WTC11 (cell line): ENCODE measurements at regions not wholly inside any gene's neighbourhood (a gene's known extent, or its start where the extent isn't known, plus 50 kb on each side); places are given as distances from the start of the nearest gene placed in this dataset.

Experiments used
- ATAC-seq: fragments of 200-7000 bp; cut with Tn5 transposase; 2 replicates; pipeline ENCODE4 v1.10.0; 2021; ENCODE audit warnings: mild to moderate bottlenecking, moderate library complexity
- CTCF ChIA-PET: fragments of 300-600 bp; sonication (Branson Sonifier 250); formaldehyde crosslinking; loops from one replicate; lab custom pipeline; 2021; ENCODE audit warnings: antibody characterized with exemption; lab: Charles Lee
- POLR2A ChIA-PET: fragments of 350-600 bp; sonication (Branson Sonifier 250); formaldehyde crosslinking; loops from one replicate; lab custom pipeline; 2021; ENCODE audit warnings: antibody characterized with exemption; lab: Charles Lee
- DNase-seq: peaks from one replicate; pipeline ENCODE4 v3.0.0; 2021; ENCODE audit warnings: low spot score
- H3K27ac Mint-ChIP-seq: 2 replicates; pipeline ENCODE4 v1.8.0; 2021; ENCODE audit warnings: mixed read lengths
- H3K27me3 Mint-ChIP-seq: 2 replicates; pipeline ENCODE4 v1.8.0; 2021; ENCODE audit warnings: low read depth, mild to moderate bottlenecking, moderate library complexity, mixed read lengths
- H3K36me3 Mint-ChIP-seq: 2 replicates; pipeline ENCODE4 v1.8.0; 2021; ENCODE audit warnings: mixed read lengths
- H3K4me1 Mint-ChIP-seq: 2 replicates; pipeline ENCODE4 v1.8.0; 2022; ENCODE audit warnings: mixed read lengths
- H3K4me3 Mint-ChIP-seq: 2 replicates; pipeline ENCODE4 v1.8.0; 2021; ENCODE audit warnings: mild to moderate bottlenecking, moderate library complexity, mixed read lengths
- H3K9me3 Mint-ChIP-seq: 2 replicates; pipeline ENCODE4 v1.8.0; 2021; ENCODE audit warnings: mixed read lengths
- CREM ChIP-seq: sonication (generic); formaldehyde crosslinking; IDR thresholded peaks from 2 replicates; pipeline ENCODE4 v1.8.1; 2022; ENCODE audit warnings: mild to moderate bottlenecking, missing genetic modification reagents, moderate library complexity
- ESRRA ChIP-seq: sonication (generic); formaldehyde crosslinking; IDR thresholded peaks from 2 replicates; pipeline ENCODE4 v1.8.1; 2022; ENCODE audit warnings: mild to moderate bottlenecking, missing genetic modification reagents, borderline replicate concordance
- NFYB ChIP-seq: sonication (generic); formaldehyde crosslinking; conservative IDR thresholded peaks from 2 replicates; pipeline ENCODE4 v1.8.0; 2022; ENCODE audit warnings: low read depth, missing genetic modification reagents
- PRRX2 ChIP-seq: fragments of 250-450 bp; sonication (Bioruptor Pico); IDR thresholded peaks from 2 replicates; pipeline ENCODE4 v1.8.0; 2021; ENCODE audit warnings: mild to moderate bottlenecking
- SMAD4 ChIP-seq: sonication (generic); formaldehyde crosslinking; IDR thresholded peaks from 2 replicates; pipeline ENCODE4 v1.8.0; 2022; ENCODE audit warnings: mild to moderate bottlenecking, missing genetic modification reagents
- TEAD1 ChIP-seq: sonication (generic); formaldehyde crosslinking; IDR thresholded peaks from 2 replicates; pipeline ENCODE4 v1.8.0; 2022; ENCODE audit warnings: mild to moderate bottlenecking, missing genetic modification reagents
- ZBTB21 ChIP-seq: sonication (generic); formaldehyde crosslinking; IDR thresholded peaks from 2 replicates; pipeline ENCODE4 v1.8.1; 2023; ENCODE audit warnings: mild to moderate bottlenecking, missing genetic modification reagents, borderline replicate concordance
- ZNF232 ChIP-seq: sonication (generic); formaldehyde crosslinking; IDR thresholded peaks from 2 replicates; pipeline ENCODE4 v1.8.0; 2022; ENCODE audit warnings: mild to moderate bottlenecking, missing genetic modification reagents
- ZNF263 ChIP-seq: sonication (generic); formaldehyde crosslinking; IDR thresholded peaks from 2 replicates; pipeline ENCODE4 v1.8.1; 2022; ENCODE audit warnings: low read depth, mild to moderate bottlenecking, moderate library complexity, missing genetic modification reagents
- TF ChIP-seq, protein P1 (sequence below): fragments of 250-450 bp; sonication (Bioruptor Pico); conservative IDR thresholded peaks from 2 replicates; pipeline ENCODE4 v1.9.0; 2021; ENCODE audit warnings: mild to moderate bottlenecking
- TF ChIP-seq, protein P2 (sequence below): sonication (generic); formaldehyde crosslinking; IDR thresholded peaks from 2 replicates; pipeline ENCODE4 v1.8.1; 2022; ENCODE audit warnings: low read depth, missing genetic modification reagents, borderline replicate concordance
- TF ChIP-seq, protein P3 (sequence below): sonication (generic); formaldehyde crosslinking; IDR thresholded peaks from 2 replicates; pipeline ENCODE4 v1.8.1; 2022; ENCODE audit warnings: mild to moderate bottlenecking, missing genetic modification reagents, moderate library complexity, borderline replicate concordance
- TF ChIP-seq, protein P4 (sequence below): fragments of 250-450 bp; sonication (Bioruptor Pico); IDR thresholded peaks from 2 replicates; pipeline ENCODE4 v1.8.0; 2021; ENCODE audit warnings: mild to moderate bottlenecking
- TF ChIP-seq, protein P5 (sequence below): fragments of 250-450 bp; sonication (Bioruptor Pico); IDR thresholded peaks from 2 replicates; pipeline ENCODE4 v1.9.0; 2021; ENCODE audit warnings: mild to moderate bottlenecking
- TF ChIP-seq, protein P6 (sequence below): sonication (generic); formaldehyde crosslinking; IDR thresholded peaks from 2 replicates; pipeline ENCODE4 v1.8.0; 2022; ENCODE audit warnings: mild to moderate bottlenecking, missing genetic modification reagents
- TF ChIP-seq, protein P7 (sequence below): sonication (generic); formaldehyde crosslinking; IDR thresholded peaks from 2 replicates; pipeline ENCODE4 v1.8.1; 2023; ENCODE audit warnings: mild to moderate bottlenecking, missing genetic modification reagents

DNA sequence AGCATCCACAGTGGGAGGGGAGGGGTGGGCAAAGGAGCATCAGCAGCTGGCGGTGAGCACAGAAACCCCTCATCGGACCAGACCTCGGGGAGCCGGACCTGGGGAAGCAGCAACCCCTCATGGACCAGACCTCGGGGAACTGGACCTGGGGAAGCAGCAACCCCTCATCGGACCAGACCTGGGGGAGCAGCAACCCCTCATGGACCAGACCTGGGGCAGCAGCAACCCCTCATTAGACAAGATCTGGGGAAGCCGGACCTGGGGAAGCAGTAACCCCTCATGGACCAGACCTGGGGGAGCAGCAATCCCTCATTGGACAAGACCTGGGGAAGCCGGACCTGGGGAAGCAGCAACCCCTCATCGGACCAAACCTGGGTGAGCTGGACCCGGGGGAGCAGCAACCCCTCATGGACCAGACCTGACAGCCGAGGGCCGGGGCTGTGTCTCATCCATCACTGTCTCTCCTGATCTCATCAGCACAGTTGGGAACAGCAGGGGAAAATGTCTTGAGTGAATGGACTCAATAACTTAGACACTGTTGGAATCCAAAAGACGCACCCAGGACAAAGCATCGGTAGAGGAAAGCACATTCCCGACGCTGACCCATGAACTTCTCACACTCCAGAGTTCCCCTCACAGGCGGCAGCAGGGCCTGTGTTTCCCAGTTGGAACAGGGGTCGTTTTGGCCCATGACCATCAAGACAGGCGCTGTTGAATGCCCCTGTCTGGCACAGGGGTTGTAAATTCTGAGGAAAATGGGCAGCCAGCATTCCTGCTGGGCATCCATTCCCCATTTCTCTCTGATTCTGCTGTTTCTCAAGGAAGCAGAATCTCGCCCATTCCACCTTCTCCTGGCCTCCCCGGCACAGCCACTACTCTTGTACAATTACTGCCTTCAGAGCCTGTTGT, 1494.6 kb downstream of the TBC1D22A start:
- TF ChIP-seq ZNF263 (CRISPR knock-in tag) = no peak
- TF ChIP-seq, protein P1, sequence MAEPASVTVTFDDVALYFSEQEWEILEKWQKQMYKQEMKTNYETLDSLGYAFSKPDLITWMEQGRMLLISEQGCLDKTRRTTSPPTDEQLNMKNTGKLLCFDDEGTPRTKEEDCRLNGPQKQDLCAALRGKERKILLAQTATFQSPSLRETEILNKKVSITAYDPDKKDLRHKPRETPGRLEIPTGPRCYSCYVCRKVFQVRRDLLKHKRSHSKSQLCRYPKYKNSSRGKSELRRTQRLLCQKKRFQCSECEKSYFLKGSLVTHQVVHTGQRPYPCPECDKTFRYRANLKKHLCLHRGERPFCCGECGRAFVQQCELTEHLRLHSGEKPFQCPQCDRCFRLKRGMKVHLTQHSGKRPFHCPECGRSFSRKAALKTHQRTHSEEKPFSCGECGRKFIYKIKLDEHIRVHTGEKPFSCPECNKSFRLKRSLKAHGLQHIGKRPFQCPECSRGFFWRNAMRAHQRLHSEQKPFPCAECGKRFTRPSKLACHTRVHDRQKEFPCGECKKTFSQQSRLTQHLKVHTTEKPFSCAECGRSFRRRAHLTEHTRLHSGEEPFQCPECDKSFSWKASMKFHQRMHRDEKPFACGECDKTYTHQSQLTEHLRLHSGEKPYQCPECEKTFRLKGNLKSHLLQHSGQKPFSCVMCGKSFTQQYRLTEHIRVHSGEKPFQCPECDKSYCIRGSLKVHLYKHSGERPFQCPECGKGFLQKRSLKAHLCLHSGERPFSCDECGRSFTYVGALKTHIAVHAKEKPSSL = no peak
- TF ChIP-seq, protein P2, sequence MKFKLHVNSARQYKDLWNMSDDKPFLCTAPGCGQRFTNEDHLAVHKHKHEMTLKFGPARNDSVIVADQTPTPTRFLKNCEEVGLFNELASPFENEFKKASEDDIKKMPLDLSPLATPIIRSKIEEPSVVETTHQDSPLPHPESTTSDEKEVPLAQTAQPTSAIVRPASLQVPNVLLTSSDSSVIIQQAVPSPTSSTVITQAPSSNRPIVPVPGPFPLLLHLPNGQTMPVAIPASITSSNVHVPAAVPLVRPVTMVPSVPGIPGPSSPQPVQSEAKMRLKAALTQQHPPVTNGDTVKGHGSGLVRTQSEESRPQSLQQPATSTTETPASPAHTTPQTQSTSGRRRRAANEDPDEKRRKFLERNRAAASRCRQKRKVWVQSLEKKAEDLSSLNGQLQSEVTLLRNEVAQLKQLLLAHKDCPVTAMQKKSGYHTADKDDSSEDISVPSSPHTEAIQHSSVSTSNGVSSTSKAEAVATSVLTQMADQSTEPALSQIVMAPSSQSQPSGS (CRISPR knock-in tag) = no peak
- TF ChIP-seq, all 79 proteins: peak for 0
- peaks cover 5% of the 10 kb centered on the region; the same call in 1 of the 2 replicates for H3K9me3 Mint-ChIP-seq
- no peaks in the 10 kb centered on the region for H3K27me3 Mint-ChIP-seq
- H3K4me3 Mint-ChIP-seq = no peak overlapping the region
- POLR2A ChIA-PET = no interaction called here
- H3K27ac Mint-ChIP-seq = no peak overlapping the region
- no peaks in the 10 kb centered on the region for H3K36me3 Mint-ChIP-seq
- no peak for ATAC-seq
- H3K4me1 Mint-ChIP-seq = peaks cover 22% of the 10 kb centered on the region
- DNase-seq = no peak
- CTCF ChIA-PET = no interaction called here

DNA sequence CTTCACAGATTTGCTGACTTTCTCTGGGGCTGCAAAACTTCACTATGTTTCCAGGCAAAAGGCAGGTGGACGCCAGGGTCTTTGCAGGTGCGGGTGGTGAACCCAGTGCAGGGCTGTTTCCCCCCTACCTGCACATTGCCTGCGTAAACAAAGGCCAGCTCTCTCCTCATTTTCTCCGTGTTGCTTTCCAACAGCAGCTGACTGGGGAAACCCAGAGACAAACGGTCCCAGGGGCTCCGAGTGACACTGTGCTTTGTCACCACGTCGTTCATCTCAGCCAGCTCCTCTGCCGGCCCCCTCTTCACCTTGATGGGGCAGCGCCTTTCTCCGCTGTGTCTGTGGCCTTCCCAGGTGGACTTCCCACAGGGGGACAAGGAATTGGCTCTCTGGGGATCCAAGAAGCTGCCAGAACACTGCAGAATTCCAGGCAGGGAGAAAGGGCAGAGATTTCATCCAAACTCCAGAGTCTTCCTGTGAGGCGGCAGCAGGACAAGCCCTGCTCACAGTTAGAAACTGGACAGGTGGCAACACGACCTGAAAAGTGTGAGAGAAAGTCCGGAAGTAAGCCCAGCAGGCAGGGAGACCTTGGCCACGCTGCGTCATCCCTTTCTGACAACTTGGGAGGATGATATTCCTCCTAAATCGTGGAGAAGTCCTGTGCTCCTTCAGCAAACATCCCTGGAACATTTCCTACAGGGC, 1493.7 kb downstream of the TBC1D22A start:
- CTCF ChIA-PET = no interaction called here
- peaks cover 5% of the 10 kb centered on the region; the same call in 1 of the 2 replicates for H3K9me3 Mint-ChIP-seq
- peaks cover 6% of the 10 kb centered on the region; the same call in 1 of the 2 replicates for H3K27me3 Mint-ChIP-seq
- H3K4me1 Mint-ChIP-seq = peaks cover 22% of the 10 kb centered on the region
- no peak overlapping the region for H3K27ac Mint-ChIP-seq
- no peak overlapping the region for H3K4me3 Mint-ChIP-seq
- no peak for DNase-seq
- no peak for ATAC-seq
- no peaks in the 10 kb centered on the region for H3K36me3 Mint-ChIP-seq
- POLR2A ChIA-PET = no interaction called here
- TF ChIP-seq ZNF232 (CRISPR knock-in tag) (no peak), PRRX2 (CRISPR knock-in tag) (no peak), CREM (CRISPR knock-in tag) (no peak), ZBTB21 (CRISPR knock-in tag) (no peak), SMAD4 (CRISPR knock-in tag) (no peak), TEAD1 (CRISPR knock-in tag) (no peak), ESRRA (CRISPR knock-in tag) (no peak), NFYB (CRISPR knock-in tag) (no peak)
- TF ChIP-seq, protein P3, sequence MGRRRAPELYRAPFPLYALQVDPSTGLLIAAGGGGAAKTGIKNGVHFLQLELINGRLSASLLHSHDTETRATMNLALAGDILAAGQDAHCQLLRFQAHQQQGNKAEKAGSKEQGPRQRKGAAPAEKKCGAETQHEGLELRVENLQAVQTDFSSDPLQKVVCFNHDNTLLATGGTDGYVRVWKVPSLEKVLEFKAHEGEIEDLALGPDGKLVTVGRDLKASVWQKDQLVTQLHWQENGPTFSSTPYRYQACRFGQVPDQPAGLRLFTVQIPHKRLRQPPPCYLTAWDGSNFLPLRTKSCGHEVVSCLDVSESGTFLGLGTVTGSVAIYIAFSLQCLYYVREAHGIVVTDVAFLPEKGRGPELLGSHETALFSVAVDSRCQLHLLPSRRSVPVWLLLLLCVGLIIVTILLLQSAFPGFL (CRISPR knock-in tag) = no peak
- TF ChIP-seq, protein P4, sequence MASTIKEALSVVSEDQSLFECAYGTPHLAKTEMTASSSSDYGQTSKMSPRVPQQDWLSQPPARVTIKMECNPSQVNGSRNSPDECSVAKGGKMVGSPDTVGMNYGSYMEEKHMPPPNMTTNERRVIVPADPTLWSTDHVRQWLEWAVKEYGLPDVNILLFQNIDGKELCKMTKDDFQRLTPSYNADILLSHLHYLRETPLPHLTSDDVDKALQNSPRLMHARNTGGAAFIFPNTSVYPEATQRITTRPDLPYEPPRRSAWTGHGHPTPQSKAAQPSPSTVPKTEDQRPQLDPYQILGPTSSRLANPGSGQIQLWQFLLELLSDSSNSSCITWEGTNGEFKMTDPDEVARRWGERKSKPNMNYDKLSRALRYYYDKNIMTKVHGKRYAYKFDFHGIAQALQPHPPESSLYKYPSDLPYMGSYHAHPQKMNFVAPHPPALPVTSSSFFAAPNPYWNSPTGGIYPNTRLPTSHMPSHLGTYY (CRISPR knock-in tag) = no peak
- TF ChIP-seq, protein P5, sequence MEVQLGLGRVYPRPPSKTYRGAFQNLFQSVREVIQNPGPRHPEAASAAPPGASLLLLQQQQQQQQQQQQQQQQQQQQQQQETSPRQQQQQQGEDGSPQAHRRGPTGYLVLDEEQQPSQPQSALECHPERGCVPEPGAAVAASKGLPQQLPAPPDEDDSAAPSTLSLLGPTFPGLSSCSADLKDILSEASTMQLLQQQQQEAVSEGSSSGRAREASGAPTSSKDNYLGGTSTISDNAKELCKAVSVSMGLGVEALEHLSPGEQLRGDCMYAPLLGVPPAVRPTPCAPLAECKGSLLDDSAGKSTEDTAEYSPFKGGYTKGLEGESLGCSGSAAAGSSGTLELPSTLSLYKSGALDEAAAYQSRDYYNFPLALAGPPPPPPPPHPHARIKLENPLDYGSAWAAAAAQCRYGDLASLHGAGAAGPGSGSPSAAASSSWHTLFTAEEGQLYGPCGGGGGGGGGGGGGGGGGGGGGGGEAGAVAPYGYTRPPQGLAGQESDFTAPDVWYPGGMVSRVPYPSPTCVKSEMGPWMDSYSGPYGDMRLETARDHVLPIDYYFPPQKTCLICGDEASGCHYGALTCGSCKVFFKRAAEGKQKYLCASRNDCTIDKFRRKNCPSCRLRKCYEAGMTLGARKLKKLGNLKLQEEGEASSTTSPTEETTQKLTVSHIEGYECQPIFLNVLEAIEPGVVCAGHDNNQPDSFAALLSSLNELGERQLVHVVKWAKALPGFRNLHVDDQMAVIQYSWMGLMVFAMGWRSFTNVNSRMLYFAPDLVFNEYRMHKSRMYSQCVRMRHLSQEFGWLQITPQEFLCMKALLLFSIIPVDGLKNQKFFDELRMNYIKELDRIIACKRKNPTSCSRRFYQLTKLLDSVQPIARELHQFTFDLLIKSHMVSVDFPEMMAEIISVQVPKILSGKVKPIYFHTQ = no peak
- TF ChIP-seq, protein P6, sequence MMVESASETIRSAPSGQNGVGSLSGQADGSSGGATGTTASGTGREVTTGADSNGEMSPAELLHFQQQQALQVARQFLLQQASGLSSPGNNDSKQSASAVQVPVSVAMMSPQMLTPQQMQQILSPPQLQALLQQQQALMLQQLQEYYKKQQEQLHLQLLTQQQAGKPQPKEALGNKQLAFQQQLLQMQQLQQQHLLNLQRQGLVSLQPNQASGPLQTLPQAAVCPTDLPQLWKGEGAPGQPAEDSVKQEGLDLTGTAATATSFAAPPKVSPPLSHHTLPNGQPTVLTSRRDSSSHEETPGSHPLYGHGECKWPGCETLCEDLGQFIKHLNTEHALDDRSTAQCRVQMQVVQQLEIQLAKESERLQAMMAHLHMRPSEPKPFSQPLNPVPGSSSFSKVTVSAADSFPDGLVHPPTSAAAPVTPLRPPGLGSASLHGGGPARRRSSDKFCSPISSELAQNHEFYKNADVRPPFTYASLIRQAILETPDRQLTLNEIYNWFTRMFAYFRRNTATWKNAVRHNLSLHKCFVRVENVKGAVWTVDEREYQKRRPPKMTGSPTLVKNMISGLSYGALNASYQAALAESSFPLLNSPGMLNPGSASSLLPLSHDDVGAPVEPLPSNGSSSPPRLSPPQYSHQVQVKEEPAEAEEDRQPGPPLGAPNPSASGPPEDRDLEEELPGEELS (CRISPR knock-in tag) = no peak
- TF ChIP-seq, protein P7, sequence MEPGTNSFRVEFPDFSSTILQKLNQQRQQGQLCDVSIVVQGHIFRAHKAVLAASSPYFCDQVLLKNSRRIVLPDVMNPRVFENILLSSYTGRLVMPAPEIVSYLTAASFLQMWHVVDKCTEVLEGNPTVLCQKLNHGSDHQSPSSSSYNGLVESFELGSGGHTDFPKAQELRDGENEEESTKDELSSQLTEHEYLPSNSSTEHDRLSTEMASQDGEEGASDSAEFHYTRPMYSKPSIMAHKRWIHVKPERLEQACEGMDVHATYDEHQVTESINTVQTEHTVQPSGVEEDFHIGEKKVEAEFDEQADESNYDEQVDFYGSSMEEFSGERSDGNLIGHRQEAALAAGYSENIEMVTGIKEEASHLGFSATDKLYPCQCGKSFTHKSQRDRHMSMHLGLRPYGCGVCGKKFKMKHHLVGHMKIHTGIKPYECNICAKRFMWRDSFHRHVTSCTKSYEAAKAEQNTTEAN (CRISPR knock-in tag) = no peak
